Pancreas (tissue), 10 donors: ENCODE measurements at regions not wholly inside any gene's neighbourhood (a gene's known extent, or its start where the extent isn't known, plus 50 kb on each side); places are given as distances from the start of the nearest gene placed in this dataset.

Experiments
- ATAC-seq, 4 donors: fragments of 200-7000 bp; cut with Tn5 transposase; one replicate each; pipeline versions ENCODE4 v1.8.0 to v1.9.1; 2020; ENCODE audit warnings: mild to moderate bottlenecking in 4 of 4, moderate library complexity in 4 of 4
- DNase-seq, 6 donors: peaks; one replicate each; pipeline ENCODE4 v3.0.0-alpha.2; 2020
- FAIRE-seq: peaks from 2 replicates; lab custom pipeline; 2012; peaks lifted over from hg19 to GRCh38; lab: Jason Lieb, UNC
- H3K27ac ChIP-seq, 4 donors: fragments of 200-600 bp; sonication (generic); 1 replicate in 3 of 4; 2 replicates in 1 of 4; pipeline versions ENCODE4 v1.5.0 to v1.8.0; 2020
- H3K27me3 ChIP-seq, 4 donors: fragments of 200-600 bp; one replicate each; pipeline ENCODE4 v1.8.0; 2021
- H3K36me3 ChIP-seq, 3 donors: fragments of 200-600 bp; sonication (generic) in 1 of 3; one replicate each; pipeline versions ENCODE4 v1.5.0 to v1.8.0; 2020 to 2021
- H3K4me1 ChIP-seq, 3 donors: fragments of 200-600 bp; one replicate each; pipeline ENCODE4 v1.8.0; 2021
- H3K4me3 ChIP-seq, 4 donors: fragments of 200-600 bp; sonication (generic) in 2 of 4; one replicate each; pipeline versions ENCODE4 v1.5.0 to v1.8.0; 2020 to 2021
- H3K9me3 ChIP-seq, 4 donors: fragments of 200-600 bp; one replicate each; pipeline ENCODE4 v1.8.0; 2021
- WGBS, 2 donors: extraction: QIAGEN DNeasy Blood & Tissue Kit; methylation state at CpG; one replicate each; pipeline ENCODE4 v1.1.7; 2013; 5-methylcytosine and 5-hydroxymethylcytosine counted together
- intact Hi-C, 3 donors: fragments of 100-400 bp; cut with DNase I; formaldehyde crosslinking; loops; one replicate each; pipeline versions ENCODE4 v1.11.1 to v1.14.2; 2022
- TF ChIP-seq, protein P1 (sequence below), 4 donors: fragments of 200-600 bp; sonication (generic) in 3 of 4; IDR thresholded peaks; one replicate each; pipeline versions ENCODE4 v1.5.0 to v1.8.0; 2021; ENCODE audit warnings: antibody characterized with exemption in 4 of 4
- donor health status: healthy with polysubstance abuse.
- donor health status: DM: no; HTN: no; CAD: no; lungs with moderate emphysema.
- donor health status: DM: no; HTN: no; CAD: no.
- donor health status: control.
- donor health status: control.
- donor health status: Bipolar disorder and iron deficiency.
- donor health status: DM: yes; HTN: yes; CAD: no.
- donor health status: DM: no; HTN: no; CAD: no.
- donor health status: DM: no; HTN: no; CAD: no.
- donor health status: DM: yes; HTN: yes; CAD: no.

DNA sequence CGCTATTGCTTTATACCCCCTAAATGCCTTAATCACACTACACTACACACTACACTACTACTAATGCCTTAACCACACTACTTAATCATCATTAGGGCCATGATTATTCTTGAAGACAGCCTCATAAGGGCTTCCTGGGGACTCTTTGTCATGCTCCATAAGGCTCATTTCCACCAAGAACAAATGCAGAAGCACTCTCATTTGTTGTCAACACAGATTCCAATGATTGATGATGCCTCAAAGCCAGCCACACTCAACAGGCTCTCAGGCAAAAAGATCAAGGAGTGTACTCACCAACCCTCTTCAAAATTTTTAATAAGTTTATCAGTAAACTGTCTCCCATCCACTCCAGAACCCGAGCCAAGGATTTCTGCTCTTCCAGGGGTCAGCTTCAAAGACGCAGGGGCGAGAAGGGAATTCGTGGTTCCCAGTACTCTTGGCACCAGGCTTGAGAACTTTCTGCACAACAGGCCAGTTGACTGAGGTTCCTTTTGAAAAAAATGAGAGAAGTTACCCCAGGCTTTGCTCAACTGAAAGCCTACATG, 204.7 kb upstream of the GUCY1A2 start:
- H3K27ac ChIP-seq: no peak overlapping the region
- TF ChIP-seq, protein P1, sequence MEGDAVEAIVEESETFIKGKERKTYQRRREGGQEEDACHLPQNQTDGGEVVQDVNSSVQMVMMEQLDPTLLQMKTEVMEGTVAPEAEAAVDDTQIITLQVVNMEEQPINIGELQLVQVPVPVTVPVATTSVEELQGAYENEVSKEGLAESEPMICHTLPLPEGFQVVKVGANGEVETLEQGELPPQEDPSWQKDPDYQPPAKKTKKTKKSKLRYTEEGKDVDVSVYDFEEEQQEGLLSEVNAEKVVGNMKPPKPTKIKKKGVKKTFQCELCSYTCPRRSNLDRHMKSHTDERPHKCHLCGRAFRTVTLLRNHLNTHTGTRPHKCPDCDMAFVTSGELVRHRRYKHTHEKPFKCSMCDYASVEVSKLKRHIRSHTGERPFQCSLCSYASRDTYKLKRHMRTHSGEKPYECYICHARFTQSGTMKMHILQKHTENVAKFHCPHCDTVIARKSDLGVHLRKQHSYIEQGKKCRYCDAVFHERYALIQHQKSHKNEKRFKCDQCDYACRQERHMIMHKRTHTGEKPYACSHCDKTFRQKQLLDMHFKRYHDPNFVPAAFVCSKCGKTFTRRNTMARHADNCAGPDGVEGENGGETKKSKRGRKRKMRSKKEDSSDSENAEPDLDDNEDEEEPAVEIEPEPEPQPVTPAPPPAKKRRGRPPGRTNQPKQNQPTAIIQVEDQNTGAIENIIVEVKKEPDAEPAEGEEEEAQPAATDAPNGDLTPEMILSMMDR (IDR thresholded peaks at IDR 0.05): no peak
- H3K4me1 ChIP-seq: no peaks in the 10 kb centered on the region
- H3K27me3 ChIP-seq: no peaks in the 10 kb centered on the region
- DNase-seq: no peak
- no peak for ATAC-seq
- intact Hi-C loops: no loop called here
- H3K9me3 ChIP-seq: no peaks in the 10 kb centered on the region
- H3K36me3 ChIP-seq: no peaks in the 10 kb centered on the region
- WGBS, 2 donors: 58 to 65% methylated on average over 5 of the region's 5 CpGs
- no peak overlapping the region for H3K4me3 ChIP-seq
- FAIRE-seq: no peak

DNA sequence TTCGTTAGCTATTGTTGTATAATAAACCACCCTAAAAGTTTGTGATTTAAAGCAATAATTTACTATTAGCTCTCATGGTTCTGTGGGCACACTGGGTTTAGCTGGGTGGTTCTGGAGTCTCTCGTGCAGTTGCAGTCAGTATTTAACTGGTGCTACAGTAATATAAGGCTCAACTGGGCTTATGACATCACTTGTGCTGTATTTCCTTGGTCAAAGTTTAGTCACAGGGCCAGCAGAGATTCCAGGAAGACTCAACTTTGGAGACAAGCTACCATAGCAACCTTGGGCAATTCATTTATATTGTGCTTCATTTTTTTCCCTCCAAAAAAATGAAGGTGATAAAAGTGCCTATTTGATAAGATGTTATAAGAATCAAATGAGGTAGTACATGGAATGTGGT, 204.2 kb upstream of the GUCY1A2 start:
- H3K27ac ChIP-seq: no peak overlapping the region
- no peaks in the 10 kb centered on the region for H3K27me3 ChIP-seq
- no peak for FAIRE-seq
- DNase-seq: no peak
- H3K9me3 ChIP-seq: no peaks in the 10 kb centered on the region
- H3K4me3 ChIP-seq: no peak overlapping the region
- H3K4me1 ChIP-seq: no peaks in the 10 kb centered on the region
- ATAC-seq: no peak
- intact Hi-C loops: no loop called here
- H3K36me3 ChIP-seq: no peaks in the 10 kb centered on the region
- TF ChIP-seq, protein P1 (IDR thresholded peaks at IDR 0.05): no peak
- WGBS, 2 donors: 65 to 84% methylated on average over 2 of the region's 2 CpGs

DNA sequence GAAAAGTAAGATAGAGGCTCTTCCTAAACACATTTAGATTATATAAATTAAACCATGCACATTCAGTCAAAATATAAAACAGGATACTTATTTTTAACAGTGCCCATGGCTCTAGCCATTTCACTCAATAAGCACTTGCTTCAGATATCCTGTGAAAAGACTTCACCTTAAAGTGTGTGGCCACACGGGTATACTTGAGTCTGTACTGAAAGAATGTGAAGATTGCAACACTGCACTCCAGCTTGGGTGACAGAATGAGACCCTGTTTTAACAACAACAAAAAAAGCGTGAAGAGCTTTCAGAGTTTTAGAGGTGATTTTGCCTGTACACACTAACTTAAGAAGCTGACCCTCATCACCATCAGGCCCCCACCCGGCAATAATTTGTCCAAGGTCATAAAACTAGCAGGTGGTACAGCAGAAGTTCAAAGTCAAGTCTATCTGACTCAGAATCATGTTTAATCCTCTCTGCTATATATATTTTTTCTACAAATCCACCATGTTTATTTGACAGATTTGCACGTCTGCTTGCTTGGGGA, 203.5 kb upstream of the GUCY1A2 start:
- WGBS, 2 donors: 58 to 67% methylated on average over 4 of the region's 4 CpGs
- Histone ChIP-seq H3K4me1 (no peaks in the 10 kb centered on the region), H3K27ac (no peak overlapping the region), H3K36me3 (no peaks in the 10 kb centered on the region), H3K9me3 (no peaks in the 10 kb centered on the region), H3K4me3 (no peak overlapping the region), H3K27me3 (no peaks in the 10 kb centered on the region)
- DNase-seq (no peak), ATAC-seq (no peak), FAIRE-seq (no peak)
- TF ChIP-seq, protein P1 (IDR thresholded peaks at IDR 0.05): no peak
- intact Hi-C loops: no loop called here

DNA sequence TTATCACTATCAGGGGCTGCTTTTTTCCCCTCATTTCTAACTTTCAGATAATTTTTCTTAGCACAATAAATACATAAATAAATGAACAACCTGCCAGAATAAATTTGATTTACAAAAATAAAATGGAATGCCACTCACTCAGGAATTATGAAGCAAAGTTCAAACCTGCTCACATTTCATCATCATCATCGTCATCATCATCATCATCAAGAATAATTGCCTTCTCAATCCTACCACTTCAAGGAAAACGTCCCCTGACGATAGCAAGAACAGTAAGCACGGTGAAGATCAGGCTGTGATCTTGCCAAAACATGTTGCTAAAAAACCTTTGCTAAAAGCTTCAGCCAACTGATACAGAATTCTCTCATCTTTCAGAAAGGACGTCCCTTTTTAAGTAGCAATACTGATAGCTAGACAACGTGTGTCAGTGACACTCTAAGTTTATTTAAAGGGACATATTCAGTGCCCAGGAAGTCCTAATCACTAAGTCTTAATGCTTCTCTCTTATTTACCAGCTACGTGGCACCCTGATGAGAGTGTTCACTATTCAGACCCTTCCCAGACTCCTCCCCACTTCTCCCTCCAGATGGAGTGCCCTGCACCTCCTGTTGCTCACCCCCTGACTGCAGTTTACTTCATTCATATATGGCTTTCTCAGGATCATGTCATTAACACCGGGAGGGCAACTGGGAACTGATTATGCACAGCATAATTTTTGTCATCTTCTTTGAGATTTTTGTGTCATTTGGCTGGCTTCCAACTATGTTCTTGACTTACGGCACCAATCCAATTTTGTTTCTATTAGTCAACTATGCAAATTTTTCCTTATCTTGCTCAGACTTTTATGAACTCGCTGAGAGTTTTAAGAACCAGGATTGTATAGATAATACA, 200.1 kb upstream of the GUCY1A2 start:
- 22 to 31% methylated on average over 10 of the region's 10 CpGs for WGBS, 2 donors
- intact Hi-C loops: no loop called here
- no peak for ATAC-seq
- Histone ChIP-seq H3K27me3 (no peaks in the 10 kb centered on the region), H3K27ac (no peak overlapping the region), H3K36me3 (no peaks in the 10 kb centered on the region), H3K9me3 (no peaks in the 10 kb centered on the region), H3K4me1 (no peaks in the 10 kb centered on the region), H3K4me3 (no peak overlapping the region)
- no peak for DNase-seq
- no peak for FAIRE-seq
- TF ChIP-seq, protein P1 (IDR thresholded peaks at IDR 0.05): no peak

DNA sequence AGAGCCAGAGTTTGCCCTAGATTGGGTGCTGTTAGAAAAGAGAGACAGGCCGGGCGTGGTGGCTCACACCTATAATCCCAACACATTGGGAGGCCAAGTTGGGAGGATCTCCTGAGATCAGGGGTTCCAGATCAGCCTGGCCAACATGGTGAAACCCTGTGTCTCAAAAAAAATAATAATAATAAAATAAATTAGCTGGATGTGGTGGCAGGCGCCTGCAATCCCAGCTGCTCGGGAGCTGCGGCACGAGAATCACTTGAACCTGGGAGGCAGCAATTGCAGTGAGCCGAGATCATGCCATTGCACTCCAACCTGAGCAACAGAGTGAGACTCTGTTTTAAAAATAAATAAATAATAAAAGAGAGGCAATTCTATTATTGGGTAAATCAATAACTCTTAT, 199.2 kb upstream of the GUCY1A2 start:
- WGBS, 2 donors: 78 to 85% methylated on average over 7 of the region's 7 CpGs
- no peaks in the 10 kb centered on the region for H3K4me1 ChIP-seq
- DNase-seq (no peak), FAIRE-seq (no peak), ATAC-seq (no peak)
- no peaks in the 10 kb centered on the region for H3K9me3 ChIP-seq
- no peak overlapping the region for H3K27ac ChIP-seq
- H3K36me3 ChIP-seq: no peaks in the 10 kb centered on the region
- H3K27me3 ChIP-seq: no peaks in the 10 kb centered on the region
- intact Hi-C loops: no loop called here
- TF ChIP-seq, protein P1 (IDR thresholded peaks at IDR 0.05): no peak
- H3K4me3 ChIP-seq: no peak overlapping the region
